Embryonic facial prominence (tissue), 1 donor: ENCODE measurements at regions not wholly inside any gene's neighbourhood (a gene's known extent, or its start where the extent isn't known, plus 50 kb on each side); places are given as distances from the start of the nearest gene placed in this dataset.
"Not testable (repeated sequence)": the region's sequence is repeated elsewhere in the genome, so short reads cannot be mapped to it uniquely, and the experiment has no call there.

Experiments used
- DNase-seq: peaks from one replicate; pipeline ENCODE4 v3.0.0-alpha.2; 2016; ENCODE audit errors: extremely low spot score

GRCh38 chr6:27742833-27743573 is 169.2 kb downstream of the OR2B2 start:
- no peak for DNase-seq

GRCh38 chr6:27739902-27740301 is 172.3 kb downstream of the OR2B2 start:
- DNase-seq = not testable (repeated sequence)

- no peak for DNase-seq
Measured at GRCh38 chr6:27736686-27737085, 175.5 kb downstream of the OR2B2 start.

GRCh38 chr6:27728442-27728841 is 183.8 kb downstream of the OR2B2 start:
- DNase-seq = no peak

- no peak for DNase-seq
Measured at GRCh38 chr6:27726619-27727023, 185.6 kb downstream of the OR2B2 start.

GRCh38 chr6:27720607-27721580 is 191.3 kb downstream of the OR2B2 start:
- no peak for DNase-seq

GRCh38 chr6:27719039-27719438 is 193.2 kb downstream of the OR2B2 start:
- not testable (repeated sequence) for DNase-seq

- DNase-seq = no peak
Measured at GRCh38 chr6:27706431-27706830, 205.8 kb downstream of the OR2B2 start.

GRCh38 chr6:27700337-27700736 is 211.9 kb downstream of the OR2B2 start:
- DNase-seq = no peak

- DNase-seq = no peak
Measured at GRCh38 chr6:27694547-27694874, 217.7 kb downstream of the OR2B2 start.

GRCh38 chr6:27693766-27694546 is 218.2 kb downstream of the OR2B2 start:
- DNase-seq = no peak

GRCh38 chr6:27692133-27692532 is 219.2 kb upstream of the ZNF184 start:
- not testable (repeated sequence) for DNase-seq

- peak; percentile 71 for DNase-seq
Measured at GRCh38 chr6:27688014-27688586, 215.2 kb upstream of the ZNF184 start.

GRCh38 chr6:27687154-27688013 is 214.5 kb upstream of the ZNF184 start:
- peak; percentile 53 for DNase-seq

GRCh38 chr6:27685279-27685678 is 212.4 kb upstream of the ZNF184 start:
- no peak for DNase-seq

- DNase-seq = no peak
Measured at GRCh38 chr6:27684264-27685211, 211.6 kb upstream of the ZNF184 start.

- DNase-seq = no peak
Measured at GRCh38 chr6:27679964-27680694, 207.2 kb upstream of the ZNF184 start.

GRCh38 chr6:27679308-27679963 is 206.5 kb upstream of the ZNF184 start:
- no peak for DNase-seq
